Coronary artery (tissue), 2 donors: ENCODE measurements at regions not wholly inside any gene's neighbourhood (a gene's known extent, or its start where the extent isn't known, plus 50 kb on each side); places are given as distances from the start of the nearest gene placed in this dataset.

ENCODE experiments used
- DNase-seq: peaks from one replicate; pipeline ENCODE4 v3.0.0-alpha.2; 2017; ENCODE audit warnings: low spot score
- H3K27ac ChIP-seq, 2 donors: fragments of 200-600 bp; sonication (generic); one replicate each; pipeline ENCODE4 v1.5.1; 2016 to 2019
- H3K4me3 ChIP-seq: fragments of 200-600 bp; sonication (generic); 2 replicates; pipeline ENCODE4 v1.5.1; 2016; ENCODE audit warnings: mild to moderate bottlenecking, moderate library complexity
- CTCF ChIP-seq: fragments of 200-600 bp; sonication (generic); IDR thresholded peaks from one replicate; pipeline ENCODE4 v1.5.1; 2019; ENCODE audit warnings: antibody characterized with exemption

DNA sequence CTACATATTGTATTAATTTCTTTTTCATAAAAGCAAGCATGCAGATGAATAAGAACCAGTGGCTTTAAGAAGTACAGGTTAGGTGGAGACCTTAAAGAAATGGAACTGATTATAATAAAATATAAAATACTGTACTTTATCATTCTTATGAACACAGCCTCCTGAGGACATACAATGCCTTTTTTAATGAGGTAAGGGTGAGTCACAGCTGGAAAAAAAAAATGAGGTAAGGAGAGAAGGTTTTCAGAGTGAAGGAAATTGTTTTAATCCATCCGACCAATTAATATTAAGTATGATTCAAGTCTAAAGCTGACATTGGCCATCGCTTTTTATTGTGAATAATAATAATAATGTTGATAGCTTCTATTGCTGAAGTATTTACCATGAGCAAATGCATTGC, 170.3 kb upstream of the SOX2 start:
- DNase-seq: no peak
- H3K4me3 ChIP-seq: no peak overlapping the region
- TF ChIP-seq CTCF: no peak
- no peak overlapping the region for H3K27ac ChIP-seq

- Histone ChIP-seq H3K27ac (no peak overlapping the region), H3K4me3 (no peak overlapping the region)
- no peak for TF ChIP-seq CTCF
- DNase-seq: no peak
Measured at GRCh38 chr3:181534781-181535221, 176.9 kb upstream of the SOX2 start.

- H3K27ac ChIP-seq: no peak overlapping the region
- TF ChIP-seq CTCF: no peak
- H3K4me3 ChIP-seq: no peak overlapping the region
Measured at GRCh38 chr3:181533811-181534210, 177.9 kb upstream of the SOX2 start.

DNA sequence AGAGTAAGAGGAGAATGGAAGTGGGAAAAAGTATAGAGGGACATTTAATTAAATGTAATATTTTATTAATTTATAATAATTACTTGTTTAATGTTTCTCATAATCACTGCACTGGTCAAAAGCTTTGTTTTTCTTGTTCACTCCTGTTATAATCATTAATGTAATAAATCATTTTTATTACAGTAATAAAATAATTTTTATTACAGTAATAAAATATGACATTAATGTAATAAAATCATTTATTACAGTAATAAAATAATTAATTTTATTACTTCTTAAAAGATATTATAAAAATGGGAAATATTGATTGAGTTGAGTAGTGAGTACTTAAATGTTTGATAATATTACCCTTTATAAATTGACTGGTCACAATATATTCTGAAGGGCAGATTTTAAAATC, 181.1 kb upstream of the SOX2 start:
- no peak for DNase-seq
- Histone ChIP-seq H3K27ac (no peak overlapping the region), H3K4me3 (no peak overlapping the region)
- TF ChIP-seq CTCF: no peak

More at GRCh38 chr3:181533811-181534210, 177.9 kb upstream of the SOX2 start:
- no peak for DNase-seq

DNA sequence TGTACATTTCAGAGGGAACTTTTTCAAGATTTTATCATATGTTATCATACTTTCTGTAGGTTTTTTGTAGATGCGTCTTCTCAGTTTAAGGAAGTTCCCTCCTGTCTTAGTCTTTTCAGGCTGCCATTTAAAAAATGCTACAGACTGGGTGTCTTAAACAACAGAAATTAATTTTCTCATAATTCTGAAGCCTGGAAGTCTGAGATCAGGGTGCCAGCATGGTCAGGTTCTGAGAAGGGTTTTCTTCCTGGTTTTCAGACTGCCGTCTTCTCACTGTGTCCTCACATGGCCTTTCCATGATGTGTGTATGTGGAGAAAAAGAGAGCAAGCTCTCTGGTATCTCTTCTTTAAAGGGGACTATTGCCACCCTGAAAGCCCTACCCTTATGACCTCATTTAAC, 189.9 kb upstream of the SOX2 start:
- no peak overlapping the region for H3K27ac ChIP-seq
- no peak for TF ChIP-seq CTCF
- no peak for DNase-seq

GRCh38 chr3:181518222-181518621, 193.5 kb upstream of the SOX2 start:
- DNase-seq: no peak
- no peak overlapping the region for H3K4me3 ChIP-seq
- no peak for TF ChIP-seq CTCF
- no peak overlapping the region for H3K27ac ChIP-seq

More for the DNA sequence above, 189.9 kb upstream of the SOX2 start:
- H3K4me3 ChIP-seq: no peak overlapping the region

GRCh38 chr3:181512787-181513186, 198.9 kb upstream of the SOX2 start:
- no peak overlapping the region for H3K27ac ChIP-seq
- no peak overlapping the region for H3K4me3 ChIP-seq
- no peak for DNase-seq
- TF ChIP-seq CTCF: no peak
